Neural cell (in vitro differentiated cells): ENCODE measurements at regions not wholly inside any gene's neighbourhood (a gene's known extent, or its start where the extent isn't known, plus 50 kb on each side); places are given as distances from the start of the nearest gene placed in this dataset.

Experiments
- H2AFZ ChIP-seq: fragments of 200-600, 300-800 bp; sonication (generic), shearing (Covaris generic); 2 replicates; pipeline ENCODE4 v1.6.0; 2014; ENCODE audit warnings: low read depth, mild to moderate bottlenecking, antibody characterized with exemption, low read length, moderate library complexity
- H3F3A ChIP-seq: fragments of 200-600 bp; shearing (Covaris generic); 2 replicates; pipeline ENCODE4 v1.6.1; 2016; ENCODE audit warnings: mild to moderate bottlenecking, moderate library complexity, mixed read lengths, antibody characterized with exemption, low read length; ENCODE audit not compliant: insufficient read depth, poor library complexity, severe bottlenecking
- H3K27ac ChIP-seq: fragments of 200-600, 300-800 bp; sonication (generic), shearing (Covaris generic); 2 replicates; pipeline ENCODE4 v1.5.1; 2014; ENCODE audit warnings: mild to moderate bottlenecking, low read length, moderate library complexity
- H3K27me3 ChIP-seq: fragments of 300-800, 200-600 bp; sonication (generic), shearing (Covaris generic); 2 replicates; pipeline ENCODE4 v1.6.0; 2014; ENCODE audit warnings: mild to moderate bottlenecking, low read depth, low read length, moderate library complexity; ENCODE audit not compliant: insufficient read depth
- H3K36me3 ChIP-seq: fragments of 300-800, 200-600 bp; sonication (generic), shearing (Covaris generic); 2 replicates; pipeline ENCODE4 v1.5.1; 2014; ENCODE audit warnings: mild to moderate bottlenecking, antibody characterized with exemption, low read length, moderate library complexity; ENCODE audit not compliant: insufficient read depth
- H3K4me2 ChIP-seq: fragments of 300-800, 200-600 bp; sonication (generic), shearing (Covaris generic); 2 replicates; pipeline ENCODE4 v1.6.0; 2014; ENCODE audit warnings: mild to moderate bottlenecking, low read length
- H3K4me3 ChIP-seq: fragments of 300-800, 200-600 bp; sonication (generic), shearing (Covaris generic); 2 replicates; pipeline ENCODE4 v1.5.1; 2014; ENCODE audit warnings: mild to moderate bottlenecking, low read length, moderate library complexity
- H3K79me2 ChIP-seq: fragments of 200-600 bp; shearing (Covaris generic); replicated peaks from 2 replicates; pipeline ENCODE4 v1.6.0; 2014; ENCODE audit warnings: mild to moderate bottlenecking, low read length, moderate library complexity; ENCODE audit not compliant: insufficient read depth
- H3K9ac ChIP-seq: fragments of 300-800, 200-600 bp; sonication (generic), shearing (Covaris generic); 2 replicates; pipeline ENCODE4 v1.6.1; 2016; ENCODE audit warnings: mild to moderate bottlenecking, low read length, mixed read lengths
- H3K9me2 ChIP-seq: fragments of 200-600 bp; shearing (Covaris generic); 2 replicates; pipeline ENCODE4 v1.6.1; 2016; ENCODE audit warnings: mild to moderate bottlenecking, low read length, mixed read lengths; ENCODE audit not compliant: insufficient read depth
- H3K9me3 ChIP-seq: fragments of 200-600, 300-800 bp; sonication (generic), shearing (Covaris generic); 2 replicates; pipeline ENCODE4 v1.6.1; 2016; ENCODE audit warnings: mild to moderate bottlenecking, mixed run types, low read length, moderate library complexity, mixed read lengths
- H4K20me1 ChIP-seq: fragments of 200-600 bp; shearing (Covaris generic); 2 replicates; pipeline ENCODE4 v1.6.1; 2016; ENCODE audit warnings: mild to moderate bottlenecking, mixed run types; ENCODE audit not compliant: insufficient read depth
- CTCF ChIP-seq: fragments of 450-650 bp; IDR thresholded peaks from 2 replicates; pipeline ENCODE4 v1.5.1; 2014; ENCODE audit warnings: antibody characterized with exemption, mild to moderate bottlenecking, moderate library complexity; ENCODE audit not compliant: poor library complexity, severe bottlenecking
- EP300 ChIP-seq: fragments of 450-650 bp; conservative IDR thresholded peaks from 2 replicates; pipeline ENCODE4 v1.6.1; 2014; ENCODE audit warnings: antibody characterized with exemption, mild to moderate bottlenecking, moderate library complexity; ENCODE audit not compliant: poor library complexity, severe bottlenecking
- EZH2 ChIP-seq: fragments of 200-600, 300-800 bp; shearing (Covaris generic), sonication (generic); IDR thresholded peaks from 2 replicates; pipeline ENCODE4 v1.6.1; 2014; ENCODE audit warnings: antibody characterized with exemption, low read length, borderline replicate concordance, mild to moderate bottlenecking; ENCODE audit not compliant: insufficient read depth, poor library complexity, severe bottlenecking
- MXI1 ChIP-seq: fragments of 450-650 bp; conservative IDR thresholded peaks from 2 replicates; pipeline ENCODE4 v1.6.1; 2014; ENCODE audit warnings: antibody characterized with exemption, mild to moderate bottlenecking; ENCODE audit not compliant: poor library complexity, severe bottlenecking
- POLR2AphosphoS5 ChIP-seq: IDR thresholded peaks from 2 replicates; pipeline ENCODE4 v1.6.1; 2012
- RAD21 ChIP-seq: fragments of 450-650 bp; conservative IDR thresholded peaks from 2 replicates; pipeline ENCODE4 v1.6.1; 2014; ENCODE audit warnings: antibody characterized with exemption, mild to moderate bottlenecking, moderate library complexity
- REST ChIP-seq: IDR thresholded peaks from 2 replicates; pipeline ENCODE4 v1.6.1; 2012; ENCODE audit warnings: borderline replicate concordance
- SMC3 ChIP-seq: fragments of 450-650 bp; conservative IDR thresholded peaks from 2 replicates; pipeline ENCODE4 v1.6.1; 2014; ENCODE audit warnings: antibody characterized with exemption, mild to moderate bottlenecking, moderate library complexity; ENCODE audit not compliant: poor library complexity
- TAF1 ChIP-seq: IDR thresholded peaks from 2 replicates; pipeline ENCODE4 v1.6.1; 2012; ENCODE audit warnings: low read depth

GRCh38 chr4:148774134-148774533, 331.9 kb upstream of the NR3C2 start:
- no peaks in the 10 kb centered on the region for H3K9me3 ChIP-seq
- no peaks in the 10 kb centered on the region for H3K36me3 ChIP-seq
- H3K9ac ChIP-seq = no peak overlapping the region
- no peaks in the 10 kb centered on the region for H3K79me2 ChIP-seq
- H4K20me1 ChIP-seq = no peaks in the 10 kb centered on the region
- H3F3A ChIP-seq = no peaks in the 10 kb centered on the region
- no peak overlapping the region for H2AFZ ChIP-seq
- no peak overlapping the region for H3K4me3 ChIP-seq
- H3K9me2 ChIP-seq = no peaks in the 10 kb centered on the region
- H3K4me2 ChIP-seq = no peak overlapping the region
- TF ChIP-seq EZH2 (no peak), CTCF (no peak), RAD21 (no peak), MXI1 (no peak), SMC3 (no peak), TAF1 (no peak), REST (no peak), POLR2AphosphoS5 (no peak), EP300 (no peak)
- no peak overlapping the region for H3K27ac ChIP-seq
- H3K27me3 ChIP-seq = no peaks in the 10 kb centered on the region

- H3K36me3 ChIP-seq = no peaks in the 10 kb centered on the region
- H4K20me1 ChIP-seq = no peaks in the 10 kb centered on the region
- no peak overlapping the region for H2AFZ ChIP-seq
- H3K4me3 ChIP-seq = no peak overlapping the region
- no peaks in the 10 kb centered on the region for H3K9me3 ChIP-seq
- no peak overlapping the region for H3K27ac ChIP-seq
- H3K79me2 ChIP-seq = no peaks in the 10 kb centered on the region
- no peaks in the 10 kb centered on the region for H3K9me2 ChIP-seq
- no peak overlapping the region for H3K9ac ChIP-seq
- H3K4me2 ChIP-seq = no peak overlapping the region
- no peaks in the 10 kb centered on the region for H3K27me3 ChIP-seq
- H3F3A ChIP-seq = no peaks in the 10 kb centered on the region
- no peak for TF ChIP-seq EZH2
- no peak for TF ChIP-seq RAD21
- TF ChIP-seq REST = no peak
- TF ChIP-seq MXI1 = no peak
- no peak for TF ChIP-seq POLR2AphosphoS5
- no peak for TF ChIP-seq SMC3
- TF ChIP-seq TAF1 = no peak
Measured at GRCh38 chr4:148773313-148773712, 331.1 kb upstream of the NR3C2 start.
